GM12891 (cell line): ENCODE measurements at regions not wholly inside any gene's neighbourhood (a gene's known extent, or its start where the extent isn't known, plus 50 kb on each side); places are given as distances from the start of the nearest gene placed in this dataset.

ENCODE experiments used
- PAX5 ChIP-seq: IDR thresholded peaks from 2 replicates; pipeline ENCODE4 v1.6.1; 2011; ENCODE audit warnings: low read length, moderate library complexity, mild to moderate bottlenecking; ENCODE audit not compliant: insufficient read depth, severe bottlenecking
- POLR2A ChIP-seq: IDR thresholded peaks from 2 replicates; pipeline ENCODE4 v1.6.1; 2011; ENCODE audit warnings: low read depth, low read length, control low read depth
- POLR2AphosphoS5 ChIP-seq: IDR thresholded peaks from 2 replicates; pipeline ENCODE4 v1.6.1; 2011; ENCODE audit warnings: low read depth, low read length, control low read depth
- SPI1 ChIP-seq: IDR thresholded peaks from 2 replicates; pipeline ENCODE4 v1.6.1; 2011; ENCODE audit warnings: low read depth, low read length, control low read depth
- TAF1 ChIP-seq: IDR thresholded peaks from 2 replicates; pipeline ENCODE4 v1.6.1; 2011; ENCODE audit warnings: low read depth, low read length, control low read depth

DNA sequence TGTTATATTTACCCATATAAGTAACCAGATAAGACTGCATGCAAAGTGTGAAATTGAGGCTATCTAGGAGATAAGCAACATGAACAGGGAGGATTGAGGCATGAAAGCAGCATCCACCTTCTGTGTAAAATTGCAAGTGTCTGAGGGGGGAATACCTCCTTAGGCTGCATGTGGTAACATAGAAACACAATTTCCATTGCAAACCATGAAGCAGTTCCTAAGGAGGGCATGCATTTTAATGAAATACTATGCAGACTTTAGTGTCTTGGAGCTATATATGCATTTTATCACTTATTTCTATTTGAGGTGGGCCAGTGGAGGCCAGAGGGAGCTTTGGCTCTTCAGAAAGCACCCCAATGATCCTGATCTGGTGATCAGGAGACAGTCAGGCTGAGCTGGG is 160.2 kb downstream of the C11orf91 start:
- TF ChIP-seq POLR2A: no peak
- no peak for TF ChIP-seq TAF1
- no peak for TF ChIP-seq POLR2AphosphoS5
- TF ChIP-seq PAX5: no peak
- no peak for TF ChIP-seq SPI1
